B cell (primary cell): ENCODE measurements at regions not wholly inside any gene's neighbourhood (a gene's known extent, or its start where the extent isn't known, plus 50 kb on each side); places are given as distances from the start of the nearest gene placed in this dataset.

Experiments used
- ATAC-seq: fragments of 200-7000 bp; cut with Tn5 transposase; one replicate; pipeline ENCODE4 v1.10.0; 2021; ENCODE audit warnings: low read depth, mild to moderate bottlenecking, moderate number of reproducible peaks, moderate library complexity
- CTCF ChIA-PET: fragments of 350-600 bp; sonication (Branson Sonifier 250); formaldehyde crosslinking; loops from one replicate; lab custom pipeline; 2021; ENCODE audit warnings: antibody characterized with exemption, inconsistent platforms; lab: Charles Lee
- POLR2A ChIA-PET: fragments of 350-600 bp; sonication (Branson Sonifier 250); formaldehyde crosslinking; loops from one replicate; lab custom pipeline; 2021; ENCODE audit warnings: antibody characterized with exemption; lab: Charles Lee
- DNase-seq: peaks from one replicate; pipeline ENCODE4 v3.0.0; 2013
- H2AFZ ChIP-seq: 2 replicates; pipeline ENCODE4 v1.6.1; 2012; ENCODE audit warnings: mild to moderate bottlenecking, low read depth, low read length; ENCODE audit not compliant: insufficient read depth, poor library complexity, severe bottlenecking
- H3K27ac ChIP-seq, 2 donors: 1 replicate in 1 of 2; 2 replicates in 1 of 2; pipeline ENCODE4 v1.5.1; 2012 to 2013; ENCODE audit warnings: low read length in 2 of 2, mild to moderate bottlenecking in 2 of 2, moderate library complexity in 1 of 2
- H3K27me3 ChIP-seq, 4 experiments: fragments of 200-600 bp in 1 of 4; sonication (generic) in 1 of 4; replicated peaks in 1 of 4; 1 replicate in 2 of 4; 2 replicates in 2 of 4; pipeline versions ENCODE4 v1.6.1 to v1.7.0; 2013 to 2016; ENCODE audit warnings: low read length in 3 of 4, mild to moderate bottlenecking in 2 of 4, mixed read lengths in 1 of 4, moderate library complexity in 1 of 4; ENCODE audit not compliant: insufficient read depth in 4 of 4, control insufficient read depth in 3 of 4; ENCODE audit errors: control extremely low read depth in 1 of 4
- H3K36me3 ChIP-seq, 2 experiments: replicated peaks in 1 of 2; 1 replicate in 1 of 2; 2 replicates in 1 of 2; pipeline versions ENCODE4 v1.6.1 to v1.7.1; 2013; ENCODE audit warnings: low read length in 1 of 2; ENCODE audit not compliant: insufficient read depth in 2 of 2, control insufficient read depth in 1 of 2; ENCODE audit errors: control extremely low read depth in 1 of 2, extremely low read depth in 1 of 2
- H3K4me1 ChIP-seq, 2 donors: fragments of 200-600 bp in 1 of 2; sonication (generic) in 1 of 2; 1 replicate in 1 of 2; 2 replicates in 1 of 2; pipeline versions ENCODE4 v1.5.1 to v1.6.1; 2013 to 2017; ENCODE audit warnings: low read length in 2 of 2; ENCODE audit not compliant: control insufficient read depth in 2 of 2, insufficient read depth in 2 of 2
- H3K4me2 ChIP-seq: replicated peaks from 2 replicates; pipeline ENCODE3; 2012; ENCODE audit warnings: mild to moderate bottlenecking, low read depth, low read length; ENCODE audit not compliant: poor library complexity, severe bottlenecking
- H3K4me3 ChIP-seq, 5 experiments: fragments of 200-600 bp in 1 of 5; sonication (generic) in 1 of 5; 1 replicate in 3 of 5; 2 replicates in 2 of 5; pipeline versions ENCODE4 v1.5.1 to v1.7.0; 2011 to 2016; ENCODE audit warnings: low read length in 4 of 5, mild to moderate bottlenecking in 4 of 5, low read depth in 2 of 5, control low read depth in 1 of 5, moderate library complexity in 1 of 5; ENCODE audit not compliant: insufficient read depth in 1 of 5; ENCODE audit errors: control extremely low read depth in 1 of 5, extremely low read depth in 1 of 5
- H3K79me2 ChIP-seq: fragments of 200-600 bp; sonication (generic); one replicate; pipeline ENCODE4 v1.6.0; 2016; ENCODE audit warnings: low read length; ENCODE audit not compliant: control insufficient read depth, insufficient read depth
- H3K9ac ChIP-seq: fragments of 200-600 bp; sonication (generic); 2 replicates; pipeline ENCODE4 v1.6.1; 2017; ENCODE audit warnings: mild to moderate bottlenecking, low read length, moderate library complexity
- H3K9me3 ChIP-seq, 3 donors: one replicate each; pipeline versions ENCODE4 v1.6.1 to v1.7.1; 2013; ENCODE audit warnings: low read length in 2 of 3; ENCODE audit not compliant: control insufficient read depth in 2 of 3, insufficient read depth in 1 of 3; ENCODE audit errors: control extremely low read depth in 1 of 3
- H4K20me1 ChIP-seq: 2 replicates; pipeline ENCODE4 v1.6.0; 2012; ENCODE audit warnings: mild to moderate bottlenecking, low read length; ENCODE audit not compliant: insufficient read depth, control insufficient read depth, poor library complexity, severe bottlenecking
- H3K27ac Mint-ChIP-seq: one replicate; pipeline ENCODE4 v1.8.0; 2021; ENCODE audit warnings: mixed read lengths
- H3K27me3 Mint-ChIP-seq: one replicate; pipeline ENCODE4 v1.8.0; 2021; ENCODE audit warnings: mixed read lengths
- H3K4me1 Mint-ChIP-seq: one replicate; pipeline ENCODE4 v1.8.0; 2021; ENCODE audit warnings: mixed read lengths
- H3K4me3 Mint-ChIP-seq: one replicate; pipeline ENCODE4 v1.8.0; 2021; ENCODE audit warnings: mixed read lengths
- H3K9me3 Mint-ChIP-seq: one replicate; pipeline ENCODE4 v1.8.0; 2022; ENCODE audit warnings: mixed read lengths; ENCODE audit not compliant: insufficient read depth
- EZH2 ChIP-seq: IDR thresholded peaks from 2 replicates; pipeline ENCODE4 v1.6.1; 2012; ENCODE audit warnings: borderline replicate concordance, low read depth, mild to moderate bottlenecking, moderate library complexity, low read length; ENCODE audit not compliant: insufficient read depth, poor library complexity, severe bottlenecking
- WGBS: methylation state at CpG from one replicate; pipeline ENCODE4 v1.1.5; 2013; ENCODE audit warnings: missing lambda C conversion rate; ENCODE audit not compliant: insufficient coverage; 5-methylcytosine and 5-hydroxymethylcytosine counted together
- intact Hi-C: fragments of 100-400 bp; cut with micrococcal nuclease; formaldehyde crosslinking; loops from one replicate; pipeline ENCODE4 v1.10.0; 2022
- TF ChIP-seq, protein P1 (sequence below): fragments of 200-600 bp; IDR thresholded peaks from one replicate; pipeline ENCODE4 v1.8.0; 2022; ENCODE audit warnings: antibody characterized with exemption, mild to moderate bottlenecking

DNA sequence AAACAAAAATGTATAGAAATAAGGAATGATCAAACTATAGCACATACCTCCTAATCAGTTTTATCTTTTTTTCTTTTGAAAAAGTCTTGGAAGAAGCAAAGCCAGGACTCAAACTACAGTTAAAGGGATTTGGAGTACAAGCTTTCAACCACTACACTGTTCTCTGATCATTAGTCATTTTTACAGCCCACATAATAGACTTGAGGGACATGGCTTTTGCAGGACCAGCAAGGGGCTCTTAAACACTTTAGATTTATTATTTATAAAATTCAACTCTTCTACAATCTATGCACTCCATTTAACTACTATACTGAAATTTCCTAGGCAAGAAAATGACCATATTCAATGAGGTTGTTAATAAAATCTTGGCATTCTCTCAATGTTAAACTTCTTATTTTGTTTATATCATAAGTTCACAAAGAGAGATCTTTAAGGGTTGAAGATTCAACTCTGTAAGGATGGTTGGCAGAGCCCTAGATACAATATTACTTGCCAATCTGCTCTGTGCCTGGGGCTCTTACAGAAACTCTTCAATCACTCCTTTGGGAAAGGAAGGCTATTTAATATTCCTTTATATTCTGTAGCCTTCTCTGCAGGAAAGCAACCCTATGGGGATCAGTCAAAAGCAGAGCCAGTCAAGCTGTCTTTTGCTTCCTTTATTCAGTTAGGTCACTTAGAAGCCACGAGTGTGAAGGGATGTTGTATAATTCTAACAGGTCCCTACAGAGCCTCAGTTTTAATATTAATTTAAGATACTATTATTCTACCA is 557.7 kb upstream of the SGO1 start:
- no peaks in the 10 kb centered on the region for H3K4me1 Mint-ChIP-seq
- ChIA-PET POLR2A (no interaction called here), CTCF (no interaction called here)

DNA sequence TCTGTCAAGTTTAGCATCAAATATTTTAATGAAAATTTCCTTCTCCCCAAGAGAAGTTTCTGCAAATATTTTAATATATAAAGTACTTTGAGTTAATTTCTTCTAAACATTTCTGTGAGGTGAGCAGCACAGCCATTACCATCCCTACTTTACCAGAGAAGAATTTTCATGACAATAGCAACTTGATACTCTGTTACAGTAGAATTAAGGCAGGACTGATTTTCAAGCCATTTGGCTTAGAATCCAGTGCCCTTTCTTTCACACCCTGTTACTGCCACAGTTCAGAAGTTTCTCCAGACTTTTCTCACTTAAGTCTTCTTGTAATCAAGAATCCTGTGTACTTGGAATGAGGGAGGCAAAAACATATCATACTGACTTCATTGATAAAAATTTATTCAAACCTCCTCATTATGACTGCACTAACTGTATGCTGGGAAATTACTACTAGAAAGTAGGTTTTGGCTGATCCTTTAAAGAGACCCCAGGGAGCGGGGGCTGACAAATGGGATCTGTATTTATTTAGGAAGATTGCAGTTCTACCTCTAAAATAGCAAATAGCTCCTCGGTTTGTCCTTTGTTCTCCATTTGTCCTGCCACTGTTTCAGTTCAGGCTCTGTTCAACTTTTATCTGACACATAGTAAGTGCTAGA is 557.0 kb upstream of the SGO1 start:
- Mint-ChIP-seq H3K9me3 (peaks cover 3% of the 10 kb centered on the region), H3K27me3 (no peaks in the 10 kb centered on the region), H3K4me1 (no peaks in the 10 kb centered on the region), H3K27ac (no peak overlapping the region), H3K4me3 (no peak overlapping the region)
- WGBS: no CpG with 5 or more reads among the region's 2 CpGs
- Histone ChIP-seq H3K9ac (no peak overlapping the region), H3K36me3 (no peaks in the 10 kb centered on the region), H3K4me1 (no peaks in the 10 kb centered on the region), H3K27ac (no peak overlapping the region), H3K27me3 (no peaks in the 10 kb centered on the region), H2AFZ (no peak overlapping the region), H4K20me1 (no peaks in the 10 kb centered on the region), H3K4me2 (no peak overlapping the region), H3K4me3 (no peak overlapping the region), H3K79me2 (no peaks in the 10 kb centered on the region), H3K9me3 (no peaks in the 10 kb centered on the region)
- POLR2A ChIA-PET: no interaction called here
- ATAC-seq (no peak), DNase-seq (no peak)
- intact Hi-C loops: no loop called here
- CTCF ChIA-PET: no interaction called here
- TF ChIP-seq EZH2: no peak
- TF ChIP-seq, protein P1, sequence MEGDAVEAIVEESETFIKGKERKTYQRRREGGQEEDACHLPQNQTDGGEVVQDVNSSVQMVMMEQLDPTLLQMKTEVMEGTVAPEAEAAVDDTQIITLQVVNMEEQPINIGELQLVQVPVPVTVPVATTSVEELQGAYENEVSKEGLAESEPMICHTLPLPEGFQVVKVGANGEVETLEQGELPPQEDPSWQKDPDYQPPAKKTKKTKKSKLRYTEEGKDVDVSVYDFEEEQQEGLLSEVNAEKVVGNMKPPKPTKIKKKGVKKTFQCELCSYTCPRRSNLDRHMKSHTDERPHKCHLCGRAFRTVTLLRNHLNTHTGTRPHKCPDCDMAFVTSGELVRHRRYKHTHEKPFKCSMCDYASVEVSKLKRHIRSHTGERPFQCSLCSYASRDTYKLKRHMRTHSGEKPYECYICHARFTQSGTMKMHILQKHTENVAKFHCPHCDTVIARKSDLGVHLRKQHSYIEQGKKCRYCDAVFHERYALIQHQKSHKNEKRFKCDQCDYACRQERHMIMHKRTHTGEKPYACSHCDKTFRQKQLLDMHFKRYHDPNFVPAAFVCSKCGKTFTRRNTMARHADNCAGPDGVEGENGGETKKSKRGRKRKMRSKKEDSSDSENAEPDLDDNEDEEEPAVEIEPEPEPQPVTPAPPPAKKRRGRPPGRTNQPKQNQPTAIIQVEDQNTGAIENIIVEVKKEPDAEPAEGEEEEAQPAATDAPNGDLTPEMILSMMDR: no peak

More for the DNA sequence above, 557.7 kb upstream of the SGO1 start:
- no peaks in the 10 kb centered on the region for H4K20me1 ChIP-seq
- DNase-seq (no peak), ATAC-seq (no peak)
- no peaks in the 10 kb centered on the region for H3K79me2 ChIP-seq
- H3K9ac ChIP-seq: no peak overlapping the region
- H3K36me3 ChIP-seq: no peaks in the 10 kb centered on the region
- WGBS: no CpG with 5 or more reads among the region's 1 CpG
- no peak overlapping the region for H3K27ac ChIP-seq
- no peak overlapping the region for H2AFZ ChIP-seq
- H3K4me3 ChIP-seq: no peak overlapping the region
- no peaks in the 10 kb centered on the region for H3K27me3 Mint-ChIP-seq
- H3K27me3 ChIP-seq: no peaks in the 10 kb centered on the region
- intact Hi-C loops: no loop called here
- TF ChIP-seq EZH2: no peak
- TF ChIP-seq, protein P1: no peak
- peaks cover 3% of the 10 kb centered on the region for H3K9me3 Mint-ChIP-seq
- H3K4me3 Mint-ChIP-seq: no peak overlapping the region
- H3K4me1 ChIP-seq: no peaks in the 10 kb centered on the region
- H3K27ac Mint-ChIP-seq: no peak overlapping the region
- H3K4me2 ChIP-seq: no peak overlapping the region
- no peaks in the 10 kb centered on the region for H3K9me3 ChIP-seq
